GM18498 (cell line): ENCODE measurements at regions not wholly inside any gene's neighbourhood (a gene's known extent, or its start where the extent isn't known, plus 50 kb on each side); places are given as distances from the start of the nearest gene placed in this dataset.

ENCODE experiments used
- ATAC-seq: cut with Tn5 transposase; IDR thresholded peaks from one replicate; pipeline ENCODE4 v1.9.1; 2021; ENCODE audit warnings: mild to moderate bottlenecking, moderate library complexity; ENCODE audit not compliant: unreplicated experiment

DNA sequence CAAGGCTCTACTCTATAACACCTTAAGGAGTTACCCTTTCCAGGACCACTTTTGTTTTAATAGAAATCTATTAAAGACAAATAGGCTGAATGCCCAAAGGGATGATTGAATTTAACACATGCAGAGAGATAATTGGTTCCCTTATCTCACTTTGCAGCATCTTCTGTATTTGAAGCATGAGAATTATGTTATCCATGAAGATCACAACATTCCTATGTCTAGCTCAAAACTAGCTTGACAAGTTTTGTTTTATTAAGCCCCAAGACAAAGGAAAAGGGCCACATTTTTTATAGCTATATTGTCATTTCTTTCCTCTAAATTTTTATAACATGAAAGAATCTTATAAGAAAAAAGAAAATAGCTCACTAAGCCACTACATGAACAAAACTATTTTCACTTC is 57.9 kb upstream of the FTMT start:
- no peak for ATAC-seq

DNA sequence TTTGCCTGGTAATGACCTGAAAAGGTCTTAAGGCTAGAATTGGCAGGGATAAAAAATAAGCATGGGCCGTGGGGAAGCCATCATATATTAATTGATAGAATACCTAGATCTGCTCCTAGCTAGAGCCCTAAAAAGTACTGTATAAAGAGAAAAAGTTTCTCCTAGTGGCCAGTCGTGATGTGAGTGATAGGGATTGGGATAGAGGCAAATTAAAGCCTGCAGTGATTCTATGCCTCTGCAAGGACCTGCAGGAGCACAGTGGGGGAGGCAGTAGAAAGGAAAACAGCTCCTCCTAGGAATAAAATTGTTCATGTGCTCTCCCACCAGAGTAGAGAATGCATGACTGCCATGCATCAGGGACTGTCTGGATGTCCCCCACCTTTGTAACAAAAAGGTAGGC is 56.2 kb upstream of the FTMT start:
- ATAC-seq = no peak

DNA sequence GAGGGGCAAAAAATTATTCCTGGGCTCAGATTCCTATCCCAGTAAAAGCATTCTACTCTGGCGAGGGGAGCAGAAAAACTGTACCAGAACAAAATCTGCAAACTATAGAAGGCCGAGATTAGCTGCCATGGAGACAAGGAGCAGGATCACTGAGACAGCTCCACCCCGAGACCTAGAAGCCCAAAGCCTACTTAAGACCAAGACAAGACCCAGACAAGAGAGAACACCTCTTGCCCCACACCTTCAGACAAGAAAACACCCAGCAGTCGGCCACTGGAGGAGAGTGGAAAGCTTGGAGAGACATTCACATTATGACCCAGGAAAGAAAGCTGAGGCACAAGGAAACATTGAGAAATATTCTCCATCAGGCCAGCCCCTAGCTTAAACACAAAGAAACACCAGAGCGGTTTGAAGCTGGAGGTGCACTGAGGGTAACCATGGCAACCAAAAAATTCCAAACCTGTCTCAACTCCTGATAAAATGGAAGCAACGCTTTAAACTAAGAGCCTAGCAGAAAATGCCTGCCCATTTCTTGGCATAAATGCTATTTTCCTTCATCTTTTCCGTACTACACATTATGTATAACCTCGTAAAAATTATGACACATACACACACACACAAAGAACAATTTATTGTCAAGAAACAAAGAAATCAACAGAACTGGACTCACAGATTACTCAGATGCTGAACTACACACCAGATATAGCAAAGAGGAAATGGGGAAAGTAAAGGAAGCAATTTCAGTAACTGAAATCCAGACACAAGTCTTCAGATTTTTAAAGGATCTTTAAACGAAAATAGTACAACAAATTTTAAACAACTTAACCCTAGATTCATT is 53.8 kb upstream of the FTMT start:
- no peak for ATAC-seq
